GM18519 (cell line): ENCODE measurements at regions not wholly inside any gene's neighbourhood (a gene's known extent, or its start where the extent isn't known, plus 50 kb on each side); places are given as distances from the start of the nearest gene placed in this dataset.

Experiments used
- ATAC-seq: cut with Tn5 transposase; IDR thresholded peaks from one replicate; pipeline ENCODE4 v1.9.1; 2021; ENCODE audit warnings: mild to moderate bottlenecking, moderate library complexity; ENCODE audit not compliant: unreplicated experiment, low FRiP score

- ATAC-seq: no peak
Observed at GRCh38 chr20:22652681-22653588, 68.6 kb upstream of the FOXA2 start.

- ATAC-seq: no peak
Observed at GRCh38 chr20:22653658-22654642, 69.6 kb upstream of the FOXA2 start.

GRCh38 chr20:22663528-22664025, 79.2 kb upstream of the FOXA2 start:
- ATAC-seq: no peak

GRCh38 chr20:22667198-22667597, 82.8 kb upstream of the FOXA2 start:
- ATAC-seq: no peak

- no peak for ATAC-seq
Observed at GRCh38 chr20:22672191-22672590, 87.8 kb upstream of the FOXA2 start.

GRCh38 chr20:22673467-22673866, 89.1 kb upstream of the FOXA2 start:
- ATAC-seq: no peak

- ATAC-seq: no peak
Observed at GRCh38 chr20:22675341-22675740, 91.0 kb upstream of the FOXA2 start.

- ATAC-seq: no peak
Observed at GRCh38 chr20:22678678-22679077, 94.3 kb upstream of the FOXA2 start.

- no peak for ATAC-seq
Observed at GRCh38 chr20:22679197-22679596, 94.8 kb upstream of the FOXA2 start.

- no peak for ATAC-seq
Observed at GRCh38 chr20:22680031-22680740, 95.8 kb upstream of the FOXA2 start.

GRCh38 chr20:22681591-22682248, 97.3 kb upstream of the FOXA2 start:
- no peak for ATAC-seq

- no peak for ATAC-seq
Observed at GRCh38 chr20:22682381-22682780, 98.0 kb upstream of the FOXA2 start.

GRCh38 chr20:22684072-22684762, 99.8 kb upstream of the FOXA2 start:
- ATAC-seq: peak; percentile 63

GRCh38 chr20:22684763-22685443, 100.5 kb upstream of the FOXA2 start:
- no peak for ATAC-seq

GRCh38 chr20:22686097-22686496, 101.7 kb upstream of the FOXA2 start:
- ATAC-seq: no peak

- no peak for ATAC-seq
Observed at GRCh38 chr20:22687676-22688349, 103.4 kb upstream of the FOXA2 start.

- ATAC-seq: no peak
Observed at GRCh38 chr20:22688485-22688884, 104.1 kb upstream of the FOXA2 start.

- ATAC-seq: no peak
Observed at GRCh38 chr20:22689266-22689665, 104.9 kb upstream of the FOXA2 start.
